CD14-positive monocyte (primary cell): ENCODE measurements at regions not wholly inside any gene's neighbourhood (a gene's known extent, or its start where the extent isn't known, plus 50 kb on each side); places are given as distances from the start of the nearest gene placed in this dataset.

Source experiments
- DNase-seq, 3 donors: peaks; one replicate each; pipeline ENCODE4 v3.0.0-alpha.2; 2011 to 2022
- H2AFZ ChIP-seq: 2 replicates; pipeline ENCODE4 v1.6.0; 2012; ENCODE audit warnings: mild to moderate bottlenecking, low read depth, low read length, inconsistent platforms; ENCODE audit not compliant: insufficient read depth, poor library complexity, severe bottlenecking
- H3K27ac ChIP-seq, 2 donors: 1 replicate in 1 of 2; 2 replicates in 1 of 2; pipeline ENCODE4 v1.5.1; 2012 to 2013; ENCODE audit warnings: low read length in 2 of 2, control low read depth in 1 of 2, inconsistent platforms in 1 of 2, low read depth in 1 of 2, mild to moderate bottlenecking in 1 of 2
- H3K27me3 ChIP-seq, 2 donors: one replicate each; pipeline versions ENCODE4 v1.6.0 to v1.6.1; 2011 to 2013; ENCODE audit warnings: low read length in 2 of 2; ENCODE audit not compliant: control insufficient read depth in 2 of 2, insufficient read depth in 2 of 2
- H3K36me3 ChIP-seq, 2 donors: replicated peaks in 1 of 2; 1 replicate in 1 of 2; 2 replicates in 1 of 2; pipeline versions ENCODE4 v1.5.1 to v1.6.1; 2012 to 2013; ENCODE audit warnings: low read length in 2 of 2, control low read depth in 1 of 2, inconsistent platforms in 1 of 2, mild to moderate bottlenecking in 1 of 2; ENCODE audit not compliant: insufficient read depth in 2 of 2, control insufficient read depth in 1 of 2
- H3K4me1 ChIP-seq, 2 donors: 1 replicate in 1 of 2; 2 replicates in 1 of 2; pipeline versions ENCODE4 v1.5.1 to v1.6.1; 2012 to 2013; ENCODE audit warnings: low read length in 2 of 2, control low read depth in 1 of 2, inconsistent platforms in 1 of 2, mild to moderate bottlenecking in 1 of 2, moderate library complexity in 1 of 2; ENCODE audit not compliant: insufficient read depth in 2 of 2, control insufficient read depth in 1 of 2
- H3K4me2 ChIP-seq: replicated peaks from 2 replicates; pipeline ENCODE3; 2012; ENCODE audit warnings: low read length, moderate library complexity, mild to moderate bottlenecking; ENCODE audit not compliant: poor library complexity, severe bottlenecking; ENCODE audit errors: extremely low read depth
- H3K4me3 ChIP-seq, 3 experiments: fragments of 200-600 bp in 1 of 3; sonication (generic) in 1 of 3; replicated peaks in 1 of 3; 1 replicate in 2 of 3; 2 replicates in 1 of 3; pipeline ENCODE4 v1.5.1; 2011 to 2013; ENCODE audit warnings: low read length in 3 of 3, mild to moderate bottlenecking in 3 of 3, control low read depth in 2 of 3, low read depth in 2 of 3, inconsistent platforms in 1 of 3, moderate library complexity in 1 of 3
- H3K79me2 ChIP-seq: 2 replicates; pipeline ENCODE4 v1.6.0; 2012; ENCODE audit warnings: mild to moderate bottlenecking, control low read depth, inconsistent platforms, low read length, moderate library complexity; ENCODE audit not compliant: insufficient read depth
- H3K9ac ChIP-seq: 2 replicates; pipeline ENCODE4 v1.6.0; 2017; ENCODE audit warnings: low read length, mild to moderate bottlenecking; ENCODE audit not compliant: insufficient read depth, poor library complexity, severe bottlenecking
- H3K9me3 ChIP-seq, 2 donors: replicated peaks in 1 of 2; 1 replicate in 1 of 2; 2 replicates in 1 of 2; pipeline versions ENCODE4 v1.5.1 to v1.6.1; 2012 to 2013; ENCODE audit warnings: low read length in 2 of 2, control low read depth in 1 of 2; ENCODE audit not compliant: control insufficient read depth in 1 of 2, insufficient read depth in 1 of 2
- H4K20me1 ChIP-seq: 2 replicates; pipeline ENCODE4 v1.6.0; 2012; ENCODE audit warnings: mild to moderate bottlenecking, low read length, control low read depth, moderate library complexity; ENCODE audit not compliant: insufficient read depth
- H3K27ac Mint-ChIP-seq, 7 donors: one replicate each; pipeline ENCODE4 v1.8.0; 2020; ENCODE audit warnings: mild to moderate bottlenecking in 7 of 7, mixed read lengths in 7 of 7, moderate library complexity in 6 of 7, inconsistent platforms in 2 of 7
- H3K27me3 Mint-ChIP-seq, 3 donors: one replicate each; pipeline ENCODE4 v1.8.0; 2021 to 2022; ENCODE audit warnings: low read depth in 3 of 3, mild to moderate bottlenecking in 3 of 3, mixed read lengths in 3 of 3, moderate library complexity in 3 of 3, inconsistent platforms in 1 of 3
- H3K36me3 Mint-ChIP-seq, 2 donors: one replicate each; pipeline ENCODE4 v1.8.0; 2020; ENCODE audit warnings: mixed read lengths in 2 of 2, inconsistent platforms in 1 of 2, mild to moderate bottlenecking in 1 of 2
- H3K4me1 Mint-ChIP-seq: one replicate; pipeline ENCODE4 v1.8.0; 2020; ENCODE audit warnings: mild to moderate bottlenecking, mixed read lengths
- H3K4me3 Mint-ChIP-seq, 2 donors: one replicate each; pipeline ENCODE4 v1.8.0; 2020; ENCODE audit warnings: mild to moderate bottlenecking in 2 of 2, mixed read lengths in 2 of 2, moderate library complexity in 1 of 2
- H3K9me3 Mint-ChIP-seq, 7 donors: one replicate each; pipeline ENCODE4 v1.8.0; 2020 to 2022; ENCODE audit warnings: mixed read lengths in 7 of 7, mild to moderate bottlenecking in 6 of 7, moderate library complexity in 6 of 7, inconsistent platforms in 2 of 7
- CTCF ChIP-seq: fragments of 200-600 bp; IDR thresholded peaks from one replicate; pipeline ENCODE4 v1.8.0; 2022; ENCODE audit warnings: antibody characterized with exemption, mild to moderate bottlenecking
- WGBS: methylation state at CpG from one replicate; pipeline ENCODE4 v1.1.5; 2013; ENCODE audit warnings: missing lambda C conversion rate; ENCODE audit not compliant: insufficient coverage; 5-methylcytosine and 5-hydroxymethylcytosine counted together
- intact Hi-C, 2 donors: fragments of 100-400 bp; cut with micrococcal nuclease; formaldehyde crosslinking; loops; one replicate each; pipeline versions ENCODE4 v1.15.0 to v1.15.1; 2023

- Mint-ChIP-seq H3K36me3 (no peaks in the 10 kb centered on the region), H3K27me3 (peaks cover 1 to 7% (median 5%) of the 10 kb centered on the region in 3 donors), H3K4me1 (no peaks in the 10 kb centered on the region), H3K9me3 (peaks cover 0 to 3% (median 0%) of the 10 kb centered on the region in 7 donors), H3K27ac (no peak overlapping the region), H3K4me3 (no peak overlapping the region)
- intact Hi-C loops = no loop called here
- Histone ChIP-seq H3K79me2 (no peaks in the 10 kb centered on the region), H3K9ac (no peak overlapping the region), H2AFZ (no peak overlapping the region), H3K4me3 (no peak overlapping the region), H3K36me3 (no peaks in the 10 kb centered on the region), H3K27ac (no peak overlapping the region), H3K4me2 (no peak overlapping the region), H3K27me3 (peaks cover 0 to 2% of the 10 kb centered on the region in 2 donors), H3K9me3 (no peaks in the 10 kb centered on the region), H3K4me1 (no peaks in the 10 kb centered on the region), H4K20me1 (no peaks in the 10 kb centered on the region)
- 0% methylated on average over 1 of the region's 5 CpGs for WGBS
- DNase-seq = no peak
- no peak for TF ChIP-seq CTCF
Measured at GRCh38 chr16:49183911-49184310, 97.7 kb downstream of the CBLN1 start.

- DNase-seq = no peak
- Mint-ChIP-seq H3K4me3 (no peak overlapping the region), H3K9me3 (peaks cover 0 to 1% (median 0%) of the 10 kb centered on the region in 7 donors), H3K36me3 (no peaks in the 10 kb centered on the region), H3K27ac (no peak overlapping the region), H3K27me3 (peaks cover 1 to 9% (median 5%) of the 10 kb centered on the region in 3 donors), H3K4me1 (no peaks in the 10 kb centered on the region)
- intact Hi-C loops = no loop called here
- Histone ChIP-seq H3K9ac (no peak overlapping the region), H3K9me3 (no peaks in the 10 kb centered on the region), H3K4me1 (no peaks in the 10 kb centered on the region), H3K4me3 (no peak overlapping the region), H3K27ac (no peak overlapping the region), H3K4me2 (no peak overlapping the region), H2AFZ (no peak overlapping the region), H3K79me2 (no peaks in the 10 kb centered on the region), H3K36me3 (no peaks in the 10 kb centered on the region), H3K27me3 (peaks cover 0 to 2% of the 10 kb centered on the region in 2 donors), H4K20me1 (no peaks in the 10 kb centered on the region)
- TF ChIP-seq CTCF = no peak
- WGBS = 7% methylated on average over 2 of the region's 8 CpGs
Measured at GRCh38 chr16:49181791-49182518, 99.7 kb downstream of the CBLN1 start.
